ENCODE measurements at regions not wholly inside any gene's neighbourhood (a gene's known extent, or its start where the extent isn't known, plus 50 kb on each side); places are given as distances from the start of the nearest gene placed in this dataset.

- no peaks in the 10 kb centered on the region for H3K9me3 ChIP-seq (ENCODE audit: control insufficient read depth, low read length)
- no peak overlapping the region for H3K4me3 ChIP-seq (ENCODE audit: insufficient read depth, low read depth, low read length)
- no peaks in the 10 kb centered on the region for H3K27me3 ChIP-seq (ENCODE audit: control insufficient read depth, insufficient read depth, low read length, poor library complexity, severe bottlenecking)
Measured at GRCh38 chr5:56313596-56313995, 80.5 kb upstream of the ANKRD55 start.

DNA sequence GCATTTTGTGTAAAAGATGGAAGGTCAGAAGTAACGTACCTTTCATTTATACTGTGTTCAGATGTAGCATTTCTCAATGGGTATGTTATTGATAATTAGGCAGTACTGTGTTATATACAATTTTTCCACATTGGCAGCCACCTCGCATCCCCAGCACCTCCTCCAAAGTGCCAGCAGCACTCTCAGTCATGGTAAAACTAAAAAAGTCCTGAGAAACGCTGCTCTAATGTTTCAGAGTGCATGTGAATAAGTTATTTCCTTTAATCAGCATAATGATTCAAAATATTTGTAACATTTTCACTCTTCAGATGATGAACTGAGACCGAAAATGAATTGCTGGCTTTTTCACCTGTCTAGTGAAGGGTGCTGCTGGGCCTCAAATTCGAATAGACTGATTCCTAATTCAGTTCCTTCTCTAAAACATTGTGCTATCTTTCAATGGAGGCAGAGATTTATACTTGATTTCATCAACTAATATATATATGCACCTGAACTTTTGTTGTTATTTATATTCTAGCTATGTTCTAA lies 79.9 kb upstream of the ANKRD55 start:
- Histone ChIP-seq H3K27me3 (ENCODE audit: control insufficient read depth, insufficient read depth, low read length, poor library complexity, severe bottlenecking) (no peaks in the 10 kb centered on the region), H3K27ac (ENCODE audit: insufficient read depth, low read depth, low read length, poor library complexity, severe bottlenecking) (no peak overlapping the region), H3K36me3 (ENCODE audit: control insufficient read depth, insufficient read depth, low read length) (no peaks in the 10 kb centered on the region), H3K9me3 (ENCODE audit: control insufficient read depth, low read length) (no peaks in the 10 kb centered on the region), H3K4me1 (ENCODE audit: control insufficient read depth, insufficient read depth, low read length) (no peaks in the 10 kb centered on the region), H3K4me3 (ENCODE audit: insufficient read depth, low read depth, low read length) (no peak overlapping the region)
- 82 to 92% methylated on average over 5 of the region's 5 CpGs for WGBS, 2 experiments

More at GRCh38 chr5:56313596-56313995, 80.5 kb upstream of the ANKRD55 start:
- Histone ChIP-seq H3K36me3 (ENCODE audit: control insufficient read depth, insufficient read depth, low read length) (no peaks in the 10 kb centered on the region), H3K27ac (ENCODE audit: insufficient read depth, low read depth, low read length, poor library complexity, severe bottlenecking) (no peak overlapping the region), H3K4me1 (ENCODE audit: control insufficient read depth, insufficient read depth, low read length) (no peaks in the 10 kb centered on the region)

GRCh38 chr5:56311306-56311905 lies 78.3 kb upstream of the ANKRD55 start:
- Histone ChIP-seq H3K27me3 (ENCODE audit: control insufficient read depth, insufficient read depth, low read length, poor library complexity, severe bottlenecking) (no peaks in the 10 kb centered on the region), H3K4me3 (ENCODE audit: insufficient read depth, low read depth, low read length) (no peak overlapping the region), H3K9me3 (ENCODE audit: control insufficient read depth, low read length) (no peaks in the 10 kb centered on the region), H3K4me1 (ENCODE audit: control insufficient read depth, insufficient read depth, low read length) (no peaks in the 10 kb centered on the region), H3K27ac (ENCODE audit: insufficient read depth, low read depth, low read length, poor library complexity, severe bottlenecking) (no peak overlapping the region), H3K36me3 (ENCODE audit: control insufficient read depth, insufficient read depth, low read length) (no peaks in the 10 kb centered on the region)
- 69 to 74% methylated on average over 5 of the region's 5 CpGs for whole genome bisulfite sequencing, 2 experiments

DNA sequence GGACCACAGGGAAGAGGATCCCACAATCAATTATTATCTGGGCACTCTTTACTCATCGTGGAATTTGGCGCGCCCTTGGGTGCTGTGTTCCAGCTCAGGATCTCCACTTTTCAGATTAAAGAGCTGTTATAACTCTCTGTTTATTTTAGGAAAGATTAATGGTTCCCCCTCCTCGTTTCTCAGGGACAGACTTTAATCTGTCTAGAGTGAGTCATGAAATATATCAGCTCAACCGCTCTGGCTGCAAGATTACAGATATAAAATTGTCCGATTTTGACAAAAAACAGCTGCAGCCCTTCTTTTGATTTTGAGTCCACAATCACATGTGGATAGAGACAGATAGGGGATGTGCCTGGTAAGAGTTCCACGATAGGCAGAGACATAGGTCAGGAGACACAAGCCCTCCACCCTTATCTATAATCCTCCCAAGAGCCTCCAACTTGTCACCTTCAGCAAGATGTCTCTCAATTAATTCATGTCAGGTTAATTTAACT lies 77.6 kb upstream of the ANKRD55 start:
- no peaks in the 10 kb centered on the region for H3K4me1 ChIP-seq (ENCODE audit: control insufficient read depth, insufficient read depth, low read length)
- no peak overlapping the region for H3K4me3 ChIP-seq (ENCODE audit: insufficient read depth, low read depth, low read length)
- H3K9me3 ChIP-seq (ENCODE audit: control insufficient read depth, low read length): no peaks in the 10 kb centered on the region
- no peaks in the 10 kb centered on the region for H3K27me3 ChIP-seq (ENCODE audit: control insufficient read depth, insufficient read depth, low read length, poor library complexity, severe bottlenecking)
- no peak overlapping the region for H3K27ac ChIP-seq (ENCODE audit: insufficient read depth, low read depth, low read length, poor library complexity, severe bottlenecking)
- 92 to 99% methylated on average over 7 of the region's 7 CpGs for WGBS, 2 experiments
- no peaks in the 10 kb centered on the region for H3K36me3 ChIP-seq (ENCODE audit: control insufficient read depth, insufficient read depth, low read length)

GRCh38 chr5:56309262-56309826 lies 76.2 kb upstream of the ANKRD55 start:
- no peak overlapping the region for H3K4me3 ChIP-seq (ENCODE audit: insufficient read depth, low read depth, low read length)
- H3K36me3 ChIP-seq (ENCODE audit: control insufficient read depth, insufficient read depth, low read length): no peaks in the 10 kb centered on the region
- H3K4me1 ChIP-seq (ENCODE audit: control insufficient read depth, insufficient read depth, low read length): no peaks in the 10 kb centered on the region
- H3K9me3 ChIP-seq (ENCODE audit: control insufficient read depth, low read length): no peaks in the 10 kb centered on the region
- H3K27ac ChIP-seq (ENCODE audit: insufficient read depth, low read depth, low read length, poor library complexity, severe bottlenecking): no peak overlapping the region
- 93 to 94% methylated on average over 2 of the region's 2 CpGs for WGBS, 2 experiments
- H3K27me3 ChIP-seq (ENCODE audit: control insufficient read depth, insufficient read depth, low read length, poor library complexity, severe bottlenecking): no peaks in the 10 kb centered on the region

DNA sequence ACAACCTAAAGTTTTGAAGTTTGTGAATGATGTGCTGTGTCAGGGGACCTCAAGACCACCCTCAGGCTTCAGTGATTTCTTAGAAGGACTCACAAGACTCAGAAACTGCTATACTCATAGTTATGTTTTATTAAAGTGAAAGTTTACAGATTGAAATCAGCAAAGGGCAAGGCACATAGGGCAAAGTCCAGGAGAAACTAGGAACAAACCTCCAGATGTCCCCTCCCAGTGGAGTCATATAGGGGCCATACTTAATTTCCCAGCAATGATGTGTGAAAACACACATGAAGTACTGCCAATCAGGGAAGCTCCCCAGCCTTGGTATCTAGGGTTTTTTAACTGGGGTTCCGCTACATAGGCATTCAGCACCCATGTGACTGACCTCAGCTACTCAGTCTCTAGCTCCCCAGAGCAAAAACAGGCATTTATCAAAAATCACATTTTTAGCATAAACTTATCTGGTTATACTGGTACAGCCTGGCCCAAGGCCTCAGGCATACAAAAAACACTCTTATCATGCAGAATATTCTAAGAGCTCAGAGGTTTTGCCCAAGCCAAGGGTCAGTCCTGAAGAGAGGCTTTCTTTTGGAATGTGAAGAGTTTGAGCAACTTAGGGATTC lies 74.7 kb upstream of the ANKRD55 start:
- Histone ChIP-seq H3K27ac (ENCODE audit: insufficient read depth, low read depth, low read length, poor library complexity, severe bottlenecking) (no peak overlapping the region), H3K4me3 (ENCODE audit: insufficient read depth, low read depth, low read length) (no peak overlapping the region), H3K27me3 (ENCODE audit: control insufficient read depth, insufficient read depth, low read length, poor library complexity, severe bottlenecking) (no peaks in the 10 kb centered on the region), H3K9me3 (ENCODE audit: control insufficient read depth, low read length) (no peaks in the 10 kb centered on the region), H3K36me3 (ENCODE audit: control insufficient read depth, insufficient read depth, low read length) (no peaks in the 10 kb centered on the region), H3K4me1 (ENCODE audit: control insufficient read depth, insufficient read depth, low read length) (no peaks in the 10 kb centered on the region)
- 84 to 92% methylated on average over 1 of the region's 1 CpG for WGBS, 2 experiments

- no peaks in the 10 kb centered on the region for H3K36me3 ChIP-seq (ENCODE audit: control insufficient read depth, insufficient read depth, low read length)
- no peaks in the 10 kb centered on the region for H3K9me3 ChIP-seq (ENCODE audit: control insufficient read depth, low read length)
- no peaks in the 10 kb centered on the region for H3K27me3 ChIP-seq (ENCODE audit: control insufficient read depth, insufficient read depth, low read length, poor library complexity, severe bottlenecking)
- H3K27ac ChIP-seq (ENCODE audit: insufficient read depth, low read depth, low read length, poor library complexity, severe bottlenecking): no peak overlapping the region
- H3K4me1 ChIP-seq (ENCODE audit: control insufficient read depth, insufficient read depth, low read length): no peaks in the 10 kb centered on the region
- WGBS, 2 experiments: 86 to 88% methylated on average over 4 of the region's 4 CpGs
- no peak overlapping the region for H3K4me3 ChIP-seq (ENCODE audit: insufficient read depth, low read depth, low read length)
Measured at GRCh38 chr5:56306433-56307150, 73.5 kb upstream of the ANKRD55 start.

GRCh38 chr5:56305001-56305950 lies 72.1 kb upstream of the ANKRD55 start:
- H3K4me1 ChIP-seq (ENCODE audit: control insufficient read depth, insufficient read depth, low read length): no peaks in the 10 kb centered on the region
- 70 to 74% methylated on average over 4 of the region's 4 CpGs for whole genome bisulfite sequencing, 2 experiments
- H3K27ac ChIP-seq (ENCODE audit: insufficient read depth, low read depth, low read length, poor library complexity, severe bottlenecking): no peak overlapping the region
- no peaks in the 10 kb centered on the region for H3K27me3 ChIP-seq (ENCODE audit: control insufficient read depth, insufficient read depth, low read length, poor library complexity, severe bottlenecking)
- no peaks in the 10 kb centered on the region for H3K9me3 ChIP-seq (ENCODE audit: control insufficient read depth, low read length)
- no peaks in the 10 kb centered on the region for H3K36me3 ChIP-seq (ENCODE audit: control insufficient read depth, insufficient read depth, low read length)
- H3K4me3 ChIP-seq (ENCODE audit: insufficient read depth, low read depth, low read length): no peak overlapping the region

DNA sequence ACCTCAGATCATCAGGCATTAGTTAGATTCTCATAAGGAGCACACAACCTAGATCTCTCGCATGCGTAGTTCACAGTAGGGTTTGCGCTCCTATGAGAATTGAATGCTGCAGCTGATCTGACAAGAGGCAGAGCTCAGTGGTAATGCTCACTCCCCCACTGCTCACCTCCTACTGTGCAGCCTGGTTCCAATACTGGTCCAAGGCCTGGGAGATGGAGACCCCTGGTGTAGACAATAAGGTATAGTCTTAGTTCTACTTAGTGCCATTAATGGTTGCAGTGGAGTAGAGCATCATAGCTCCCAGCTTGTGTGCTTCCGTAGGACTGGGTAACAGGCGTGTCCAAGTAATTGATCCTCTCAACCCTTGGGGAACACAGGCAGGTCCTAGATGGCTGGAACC lies 70.4 kb upstream of the ANKRD55 start:
- Histone ChIP-seq H3K27me3 (ENCODE audit: control insufficient read depth, insufficient read depth, low read length, poor library complexity, severe bottlenecking) (no peaks in the 10 kb centered on the region), H3K4me3 (ENCODE audit: insufficient read depth, low read depth, low read length) (no peak overlapping the region), H3K27ac (ENCODE audit: insufficient read depth, low read depth, low read length, poor library complexity, severe bottlenecking) (no peak overlapping the region), H3K4me1 (ENCODE audit: control insufficient read depth, insufficient read depth, low read length) (no peaks in the 10 kb centered on the region), H3K36me3 (ENCODE audit: control insufficient read depth, insufficient read depth, low read length) (no peaks in the 10 kb centered on the region), H3K9me3 (ENCODE audit: control insufficient read depth, low read length) (no peaks in the 10 kb centered on the region)
- WGBS, 2 experiments: 94 to 95% methylated on average over 5 of the region's 5 CpGs

Measured in ectodermal cell (in vitro differentiated cells).